ENCODE measurements at regions not wholly inside any gene's neighbourhood (a gene's known extent, or its start where the extent isn't known, plus 50 kb on each side); places are given as distances from the start of the nearest gene placed in this dataset.
"Not testable (repeated sequence)": the region's sequence is repeated elsewhere in the genome, so short reads cannot be mapped to it uniquely, and the experiment has no call there.

GRCh38 chr3:109874896-109875708 lies 537.8 kb upstream of the DPPA4 start:
- no peak for TF ChIP-seq CTCF (IDR thresholded peaks at IDR 0.05; ENCODE audit: low read depth, low read length)
- Histone ChIP-seq H3K9me3 (ENCODE audit: severe bottlenecking) (no peaks in the 10 kb centered on the region), H3K27me3 (ENCODE audit: insufficient read depth, low read depth, severe bottlenecking) (no peaks in the 10 kb centered on the region), H3K36me3 (no peaks in the 10 kb centered on the region), H3K27ac (no peak overlapping the region), H3K4me3 (ENCODE audit: low read depth, low read length) (no peak overlapping the region)
- no peak for DNase-seq

- not testable (repeated sequence) for H3K27me3 ChIP-seq (ENCODE audit: insufficient read depth, low read depth, severe bottlenecking); H3K36me3 ChIP-seq; H3K9me3 ChIP-seq (ENCODE audit: severe bottlenecking); DNase-seq; H3K27ac ChIP-seq; H3K4me3 ChIP-seq (ENCODE audit: low read depth, low read length)
Observed at GRCh38 chr3:109877616-109878015, 540.3 kb upstream of the DPPA4 start.

- no peaks in the 10 kb centered on the region for H3K27me3 ChIP-seq (ENCODE audit: insufficient read depth, low read depth, severe bottlenecking)
- H3K36me3 ChIP-seq = no peaks in the 10 kb centered on the region
- H3K4me3 ChIP-seq (ENCODE audit: low read depth, low read length) = no peak overlapping the region
- no peaks in the 10 kb centered on the region for H3K9me3 ChIP-seq (ENCODE audit: severe bottlenecking)
- no peak overlapping the region for H3K27ac ChIP-seq
- no peak for DNase-seq
- no peak for TF ChIP-seq CTCF (IDR thresholded peaks at IDR 0.05; ENCODE audit: low read depth, low read length)
Observed at GRCh38 chr3:109882144-109882543, 544.8 kb upstream of the DPPA4 start.

GRCh38 chr3:109887293-109887692 lies 549.9 kb upstream of the DPPA4 start:
- no peak for TF ChIP-seq CTCF (IDR thresholded peaks at IDR 0.05; ENCODE audit: low read depth, low read length)
- Histone ChIP-seq H3K27me3 (ENCODE audit: insufficient read depth, low read depth, severe bottlenecking) (no peaks in the 10 kb centered on the region), H3K4me3 (ENCODE audit: low read depth, low read length) (no peak overlapping the region), H3K27ac (no peak overlapping the region), H3K9me3 (ENCODE audit: severe bottlenecking) (no peaks in the 10 kb centered on the region), H3K36me3 (no peaks in the 10 kb centered on the region)
- no peak for DNase-seq

GRCh38 chr3:109888026-109888425 lies 550.7 kb upstream of the DPPA4 start:
- no peak overlapping the region for H3K4me3 ChIP-seq (ENCODE audit: low read depth, low read length)
- TF ChIP-seq CTCF (IDR thresholded peaks at IDR 0.05; ENCODE audit: low read depth, low read length) = no peak
- no peaks in the 10 kb centered on the region for H3K27me3 ChIP-seq (ENCODE audit: insufficient read depth, low read depth, severe bottlenecking)
- no peak for DNase-seq
- H3K36me3 ChIP-seq = no peaks in the 10 kb centered on the region
- no peaks in the 10 kb centered on the region for H3K9me3 ChIP-seq (ENCODE audit: severe bottlenecking)
- no peak overlapping the region for H3K27ac ChIP-seq

GRCh38 chr3:109897734-109898133 lies 560.4 kb upstream of the DPPA4 start:
- DNase-seq = no peak
- H3K4me3 ChIP-seq (ENCODE audit: low read depth, low read length) = no peak overlapping the region
- H3K36me3 ChIP-seq = no peaks in the 10 kb centered on the region
- H3K27me3 ChIP-seq (ENCODE audit: insufficient read depth, low read depth, severe bottlenecking) = no peaks in the 10 kb centered on the region
- no peak for TF ChIP-seq CTCF (IDR thresholded peaks at IDR 0.05; ENCODE audit: low read depth, low read length)
- no peak overlapping the region for H3K27ac ChIP-seq
- H3K9me3 ChIP-seq (ENCODE audit: severe bottlenecking) = no peaks in the 10 kb centered on the region

Data from WERI-Rb-1 (cell line).